EH (cell line): ENCODE measurements at regions not wholly inside any gene's neighbourhood (a gene's known extent, or its start where the extent isn't known, plus 50 kb on each side); places are given as distances from the start of the nearest gene placed in this dataset.

Source experiments
- DNase-seq: peaks from one replicate; pipeline ENCODE4 v3.0.0-alpha.2; 2015; ENCODE audit warnings: low read depth

GRCh38 chr22:22823131-22823810 lies 64.3 kb upstream of the IGLL5 start:
- no peak for DNase-seq

- DNase-seq = no peak
Measured at GRCh38 chr22:22824340-22825212, 63.0 kb upstream of the IGLL5 start.

- DNase-seq = no peak
Measured at GRCh38 chr22:22825213-22825593, 62.4 kb upstream of the IGLL5 start.

- DNase-seq = no peak
Measured at GRCh38 chr22:22827187-22827939, 60.3 kb upstream of the IGLL5 start.

- no peak for DNase-seq
Measured at GRCh38 chr22:22830193-22830592, 57.4 kb upstream of the IGLL5 start.

- DNase-seq = no peak
Measured at GRCh38 chr22:22830957-22831688, 56.5 kb upstream of the IGLL5 start.

- no peak for DNase-seq
Measured at GRCh38 chr22:22833059-22833458, 54.6 kb upstream of the IGLL5 start.

- no peak for DNase-seq
Measured at GRCh38 chr22:22833488-22833887, 54.1 kb upstream of the IGLL5 start.

- no peak for DNase-seq
Measured at GRCh38 chr22:22834204-22834603, 53.4 kb upstream of the IGLL5 start.

- DNase-seq = no peak
Measured at GRCh38 chr22:22834783-22835182, 52.8 kb upstream of the IGLL5 start.

GRCh38 chr22:22835242-22835641 lies 52.4 kb upstream of the IGLL5 start:
- DNase-seq = no peak

- no peak for DNase-seq
Measured at GRCh38 chr22:22835771-22836291, 51.8 kb upstream of the IGLL5 start.

GRCh38 chr22:22836635-22837034 lies 51.0 kb upstream of the IGLL5 start:
- peak; percentile 1 for DNase-seq
